ENCODE measurements at regions not wholly inside any gene's neighbourhood (a gene's known extent, or its start where the extent isn't known, plus 50 kb on each side); places are given as distances from the start of the nearest gene placed in this dataset.

DNA sequence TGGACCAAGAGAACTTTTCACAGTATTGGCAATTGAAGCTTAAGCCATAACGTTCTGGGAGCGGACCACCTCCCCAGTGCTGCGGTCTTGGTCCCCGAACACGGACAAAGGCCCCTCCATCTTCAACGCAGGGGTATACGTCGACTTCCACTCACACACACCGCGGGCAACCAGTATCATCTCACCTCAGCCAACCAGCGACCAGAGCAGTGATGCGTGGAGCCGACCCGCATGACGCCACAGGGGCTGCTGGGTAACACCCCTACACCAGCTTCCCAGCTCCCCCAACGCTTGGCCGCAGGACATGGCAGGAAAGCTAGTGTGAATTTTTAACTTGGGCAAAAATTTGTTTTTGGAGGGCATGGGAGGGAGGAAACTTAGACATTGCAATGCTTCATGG, 77.3 kb upstream of the PLCXD3 start:
- no peak for TF ChIP-seq CEBPB (IDR thresholded peaks at IDR 0.05)
- TF ChIP-seq FOSB (CRISPR knock-in tag; IDR thresholded peaks at IDR 0.05): no peak
- TF ChIP-seq KDM5A (IDR thresholded peaks at IDR 0.05): no peak
- TF ChIP-seq JUNB (IDR thresholded peaks at IDR 0.05): no peak
- TF ChIP-seq CHD4 (IDR thresholded peaks at IDR 0.05; ENCODE audit: borderline replicate concordance): no peak
- no peak for TF ChIP-seq RCOR1 (IDR thresholded peaks at IDR 0.05; ENCODE audit: low read depth, low read length)
- no peak for TF ChIP-seq NR3C1 (IDR thresholded peaks at IDR 0.05)
- no peak for TF ChIP-seq MYC (IDR thresholded peaks at IDR 0.05; ENCODE audit: borderline replicate concordance, low read length)
- no peak for FAIRE-seq
- ATAC-seq: no peak
- DNase-seq (ENCODE audit: low read depth in 1 of 2, low spot score in 1 of 2): no peak
- no peak overlapping the region for H3K27ac ChIP-seq
- no peak overlapping the region for H3K4me2 ChIP-seq
- no peaks in the 10 kb centered on the region for H3K4me1 ChIP-seq
- POLR2A ChIA-PET: no interaction called here
- WGBS (ENCODE audit: missing lambda C conversion rate): 45% methylated on average over 17 of the region's 17 CpGs
- CTCF ChIA-PET: interaction anchor here (0.6 kb wide), 1 partner anchor 251 kb away, joined by 4 read pairs; no protein-coding TSS in a partner anchor
- H3K9me3 ChIP-seq: no peaks in the 10 kb centered on the region
- no peak overlapping the region for H3K4me3 ChIP-seq

DNA sequence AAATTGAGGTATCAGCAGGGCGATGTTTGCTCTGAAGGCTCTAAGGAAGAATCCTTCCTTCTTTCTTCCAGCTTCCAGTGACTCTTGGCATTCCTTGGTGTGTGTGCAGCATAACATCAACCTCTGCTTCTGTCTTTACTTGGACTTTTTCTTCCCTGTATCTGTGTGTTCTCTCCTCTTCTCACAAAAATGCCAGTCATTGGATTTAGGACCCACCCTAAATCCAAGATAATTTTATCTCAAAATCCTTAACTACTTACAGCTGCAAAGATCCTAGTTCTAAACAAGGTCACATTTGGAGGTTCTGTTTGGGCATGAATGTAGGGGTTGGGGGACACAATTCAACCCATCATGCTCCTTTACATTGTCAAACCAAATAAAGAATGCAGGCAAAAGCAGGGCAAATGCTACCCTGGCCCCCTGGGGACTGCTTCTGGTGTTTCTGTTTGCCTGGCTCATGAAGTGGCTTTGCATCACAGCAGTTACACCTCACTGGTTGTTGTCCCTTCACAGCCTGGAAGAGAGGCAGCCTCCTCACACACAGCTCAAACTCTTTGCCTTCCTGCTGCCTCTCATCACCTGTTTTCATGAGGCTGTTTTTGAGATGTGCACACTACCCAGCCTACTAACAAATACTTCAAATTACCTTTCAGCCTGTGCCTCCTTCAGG, 64.8 kb upstream of the PLCXD3 start:
- no peak overlapping the region for H3K27ac ChIP-seq
- POLR2A ChIA-PET: no interaction called here

DNA sequence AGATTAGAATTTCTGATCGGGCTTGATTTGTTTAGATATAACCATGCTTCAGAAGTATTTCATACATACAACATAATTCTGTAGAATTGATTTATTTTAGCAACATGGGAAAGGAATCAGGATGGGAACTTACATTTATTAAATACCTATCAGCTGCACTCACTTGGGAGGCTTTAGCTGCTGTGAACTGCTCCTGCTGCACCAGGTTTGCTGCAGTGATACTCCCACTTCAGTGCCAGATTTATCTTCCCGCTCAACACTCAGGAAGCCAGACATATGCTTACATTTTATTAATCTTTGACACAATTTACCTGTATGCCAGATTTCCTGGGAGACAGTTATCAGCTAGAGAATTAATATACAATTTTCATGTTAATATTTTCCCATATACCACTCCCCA, 64.0 kb upstream of the PLCXD3 start:
- no peak overlapping the region for H3K4me3 ChIP-seq
- ChIA-PET POLR2A (no interaction called here), CTCF (no interaction called here)
- 19% methylated on average over 2 of the region's 2 CpGs for WGBS (ENCODE audit: missing lambda C conversion rate)
- TF ChIP-seq RARB (CRISPR knock-in tag; IDR thresholded peaks at IDR 0.05): no peak
- H3K27ac ChIP-seq: no peak overlapping the region
- no peak for FAIRE-seq
- no peak for DNase-seq (ENCODE audit: low read depth in 1 of 2, low spot score in 1 of 2)
- no peaks in the 10 kb centered on the region for H3K9me3 ChIP-seq
- no peak for ATAC-seq
- no peak overlapping the region for H3K4me2 ChIP-seq
- no peaks in the 10 kb centered on the region for H3K4me1 ChIP-seq

More for the DNA sequence above, 64.8 kb upstream of the PLCXD3 start:
- CTCF ChIA-PET: no interaction called here
- FAIRE-seq: no peak
- no peak for ATAC-seq
- no peaks in the 10 kb centered on the region for H3K4me1 ChIP-seq
- H3K4me3 ChIP-seq: no peak overlapping the region
- TF ChIP-seq FOSB (CRISPR knock-in tag; IDR thresholded peaks at IDR 0.05): no peak
- TF ChIP-seq NFE2L2 (conservative IDR thresholded peaks at IDR 0.05; ENCODE audit: low read length): peak; percentile 61; the same call in 1 of the 2 replicates
- no peak for TF ChIP-seq FOXS1 (CRISPR knock-in tag; IDR thresholded peaks at IDR 0.05)
- DNase-seq (ENCODE audit: low read depth in 1 of 2, low spot score in 1 of 2): no peak
- H3K4me2 ChIP-seq: no peak overlapping the region
- WGBS (ENCODE audit: missing lambda C conversion rate): 18% methylated on average over 1 of the region's 1 CpG
- no peaks in the 10 kb centered on the region for H3K9me3 ChIP-seq

Data from A549 (cell line).